MCF 10A (cell line): ENCODE measurements at regions not wholly inside any gene's neighbourhood (a gene's known extent, or its start where the extent isn't known, plus 50 kb on each side); places are given as distances from the start of the nearest gene placed in this dataset.

Experiments
- BruUV-seq: library from RNA; stranded (reverse); fragments of 400-500 nt; replicated peaks from 2 replicates; lab custom pipeline; 2021; lab: Mats Ljungman, UMichigan
- CTCF ChIA-PET: fragments of 300-600 bp; sonication (Branson Sonifier 250); formaldehyde crosslinking; extraction: SDS; loops from one replicate; lab custom pipeline; 2021; ENCODE audit warnings: antibody characterized with exemption, inconsistent platforms; lab: Yijun Ruan, JAX
- POLR2A ChIA-PET: fragments of 300-600, 350-650 bp; sonication (Branson Sonifier 250); formaldehyde crosslinking; extraction: SDS; loops from one replicate; lab custom pipeline; 2020; ENCODE audit warnings: antibody characterized with exemption, inconsistent platforms; lab: Yijun Ruan, JAX
- DNase-seq: peaks from one replicate; pipeline ENCODE4 v3.0.0-alpha.2; 2018; ENCODE audit not compliant: unreplicated experiment
- H3K27ac Mint-ChIP-seq: one replicate; pipeline ENCODE4 v1.8.0; 2022; ENCODE audit warnings: mild to moderate bottlenecking, low read depth, mixed read lengths; ENCODE audit not compliant: unreplicated experiment
- H3K27me3 Mint-ChIP-seq: one replicate; pipeline ENCODE4 v1.8.0; 2022; ENCODE audit warnings: mixed read lengths; ENCODE audit not compliant: insufficient read depth, unreplicated experiment
- H3K36me3 Mint-ChIP-seq: one replicate; pipeline ENCODE4 v1.8.0; 2022; ENCODE audit warnings: mild to moderate bottlenecking, moderate library complexity, mixed read lengths; ENCODE audit not compliant: insufficient read depth, unreplicated experiment
- H3K4me1 Mint-ChIP-seq: one replicate; pipeline ENCODE4 v1.8.0; 2022; ENCODE audit warnings: mixed read lengths; ENCODE audit not compliant: insufficient read depth, unreplicated experiment
- H3K4me3 Mint-ChIP-seq: one replicate; pipeline ENCODE4 v1.8.0; 2022; ENCODE audit warnings: mild to moderate bottlenecking, moderate library complexity, mixed read lengths; ENCODE audit not compliant: unreplicated experiment
- H3K9me3 Mint-ChIP-seq: one replicate; pipeline ENCODE4 v1.8.0; 2022; ENCODE audit warnings: mixed read lengths; ENCODE audit not compliant: unreplicated experiment
- intact Hi-C: fragments of 100-400 bp; cut with micrococcal nuclease; formaldehyde crosslinking; loops from 2 replicates; pipeline ENCODE4 v1.14.1; 2022
- TF ChIP-seq, protein P1 (sequence below): fragments of 200-600 bp; IDR thresholded peaks from one replicate; pipeline ENCODE4 v1.8.0; 2022; ENCODE audit warnings: antibody characterized with exemption, mild to moderate bottlenecking; ENCODE audit not compliant: unreplicated experiment

DNA sequence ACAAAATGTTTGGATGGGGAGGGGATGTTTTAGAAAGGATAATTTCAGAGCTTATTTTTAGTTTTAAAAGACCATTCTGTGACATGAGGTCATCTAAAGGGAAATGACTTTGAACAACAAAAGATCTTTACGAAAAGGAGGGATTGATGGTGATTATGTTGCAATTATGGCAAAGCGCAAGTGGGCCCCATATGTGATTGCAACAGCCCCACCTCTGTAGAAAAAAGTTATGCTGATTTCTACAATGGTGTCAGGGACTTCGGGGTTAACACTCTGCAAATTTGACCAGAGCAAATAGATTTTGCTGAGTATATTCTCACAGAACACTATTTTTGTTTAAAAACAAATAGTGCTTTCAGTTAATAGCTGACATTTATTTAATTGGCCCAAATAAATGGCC is 312.8 kb downstream of the NSG2 start:
- H3K27ac Mint-ChIP-seq = no peak overlapping the region
- no TSS peak for BruUV-seq
- no peak overlapping the region for H3K4me3 Mint-ChIP-seq
- H3K27me3 Mint-ChIP-seq = no peaks in the 10 kb centered on the region
- intact Hi-C loops = no loop called here
- DNase-seq = no peak
- POLR2A ChIA-PET = interaction anchor here (1.0 to 1.1 kb wide), 2 partner anchors 42 to 471 kb away, joined by 3 read pairs; no protein-coding TSS in a partner anchor
- TF ChIP-seq, protein P1, sequence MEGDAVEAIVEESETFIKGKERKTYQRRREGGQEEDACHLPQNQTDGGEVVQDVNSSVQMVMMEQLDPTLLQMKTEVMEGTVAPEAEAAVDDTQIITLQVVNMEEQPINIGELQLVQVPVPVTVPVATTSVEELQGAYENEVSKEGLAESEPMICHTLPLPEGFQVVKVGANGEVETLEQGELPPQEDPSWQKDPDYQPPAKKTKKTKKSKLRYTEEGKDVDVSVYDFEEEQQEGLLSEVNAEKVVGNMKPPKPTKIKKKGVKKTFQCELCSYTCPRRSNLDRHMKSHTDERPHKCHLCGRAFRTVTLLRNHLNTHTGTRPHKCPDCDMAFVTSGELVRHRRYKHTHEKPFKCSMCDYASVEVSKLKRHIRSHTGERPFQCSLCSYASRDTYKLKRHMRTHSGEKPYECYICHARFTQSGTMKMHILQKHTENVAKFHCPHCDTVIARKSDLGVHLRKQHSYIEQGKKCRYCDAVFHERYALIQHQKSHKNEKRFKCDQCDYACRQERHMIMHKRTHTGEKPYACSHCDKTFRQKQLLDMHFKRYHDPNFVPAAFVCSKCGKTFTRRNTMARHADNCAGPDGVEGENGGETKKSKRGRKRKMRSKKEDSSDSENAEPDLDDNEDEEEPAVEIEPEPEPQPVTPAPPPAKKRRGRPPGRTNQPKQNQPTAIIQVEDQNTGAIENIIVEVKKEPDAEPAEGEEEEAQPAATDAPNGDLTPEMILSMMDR = no peak
- H3K9me3 Mint-ChIP-seq = peaks cover 17% of the 10 kb centered on the region
- peaks cover 10% of the 10 kb centered on the region for H3K4me1 Mint-ChIP-seq
- H3K36me3 Mint-ChIP-seq = no peaks in the 10 kb centered on the region
- CTCF ChIA-PET = interaction anchor here (0.6 to 1.4 kb wide), 3 partner anchors 15 to 630 kb away, joined by 3 to 4 read pairs (median 3); no protein-coding TSS in a partner anchor

DNA sequence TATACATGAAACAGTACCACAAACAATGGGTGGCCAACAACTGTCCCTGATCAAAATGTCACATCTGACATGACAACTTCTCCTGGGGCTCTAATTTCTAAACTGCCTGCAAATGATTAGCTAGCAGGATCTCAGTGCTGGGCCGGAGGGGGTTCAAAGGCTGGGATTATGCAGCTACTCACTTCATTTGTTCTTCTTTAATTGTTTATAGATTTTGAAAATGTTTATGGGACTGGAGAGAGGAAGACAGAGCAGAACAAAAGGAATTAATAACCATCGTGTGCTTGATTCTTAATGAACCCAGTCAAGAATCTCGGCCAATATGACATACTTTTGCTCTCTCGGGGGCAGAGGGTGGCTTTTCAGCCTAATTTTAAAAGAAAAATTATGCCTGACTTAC is 313.6 kb downstream of the NSG2 start:
- intact Hi-C loops = no loop called here
- H3K9me3 Mint-ChIP-seq = peaks cover 17% of the 10 kb centered on the region

DNA sequence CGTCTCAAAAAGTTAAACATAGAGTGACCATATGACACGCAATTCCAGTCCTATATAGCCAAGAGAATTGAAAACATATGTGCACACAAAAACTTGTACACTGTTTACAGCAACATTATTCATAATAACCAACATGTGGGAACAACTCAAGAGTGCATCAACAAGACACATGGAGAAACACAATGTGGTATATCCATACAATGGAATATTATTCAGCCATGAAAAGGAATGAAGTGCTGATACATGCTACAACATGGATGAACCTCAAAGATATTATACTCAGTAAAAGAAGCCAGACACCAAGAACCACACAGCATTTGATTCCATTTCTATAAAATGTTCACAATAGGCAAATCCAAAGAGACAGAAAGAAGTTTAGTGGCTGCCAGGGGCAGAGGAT is 317.0 kb downstream of the NSG2 start:
- Mint-ChIP-seq H3K4me1 (no peaks in the 10 kb centered on the region), H3K4me3 (no peak overlapping the region), H3K27ac (no peak overlapping the region), H3K9me3 (peaks cover 17% of the 10 kb centered on the region), H3K27me3 (no peaks in the 10 kb centered on the region), H3K36me3 (no peaks in the 10 kb centered on the region)
- TF ChIP-seq, protein P1 = no peak
- POLR2A ChIA-PET = no interaction called here
- intact Hi-C loops = no loop called here
- no peak for DNase-seq
- CTCF ChIA-PET = no interaction called here
- no TSS peak for BruUV-seq

More for the DNA sequence above, 313.6 kb downstream of the NSG2 start:
- Mint-ChIP-seq H3K4me3 (no peak overlapping the region), H3K4me1 (peaks cover 10% of the 10 kb centered on the region), H3K27me3 (no peaks in the 10 kb centered on the region), H3K36me3 (no peaks in the 10 kb centered on the region), H3K27ac (no peak overlapping the region)
- BruUV-seq = no TSS peak
- no peak for DNase-seq
- POLR2A ChIA-PET = interaction anchor here (1.0 to 1.1 kb wide), 2 partner anchors 41 to 471 kb away, joined by 3 read pairs; no protein-coding TSS in a partner anchor
- CTCF ChIA-PET = interaction anchor here (0.6 to 1.4 kb wide), 3 partner anchors 16 to 433 kb away, joined by 3 to 4 read pairs (median 3); no protein-coding TSS in a partner anchor
- TF ChIP-seq, protein P1 = no peak

DNA sequence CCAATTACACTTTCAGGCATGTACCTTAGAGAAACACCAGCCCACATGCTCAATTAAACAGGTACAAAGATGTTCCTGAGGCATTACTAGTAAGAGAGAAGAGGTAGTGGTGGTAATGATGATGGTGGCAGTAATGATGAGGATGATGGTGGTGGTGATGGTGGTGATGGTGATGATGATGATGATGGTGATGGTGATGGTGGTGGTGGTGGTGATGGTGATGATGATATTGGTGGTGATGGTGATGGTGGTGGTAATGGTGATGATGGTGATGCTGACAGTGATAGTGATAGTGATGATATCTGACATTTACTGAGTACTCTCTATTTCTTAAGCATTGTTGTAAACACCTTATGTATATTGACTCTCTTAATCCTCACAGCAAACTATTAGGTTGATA is 318.4 kb downstream of the NSG2 start:
- H3K36me3 Mint-ChIP-seq = no peaks in the 10 kb centered on the region
- H3K9me3 Mint-ChIP-seq = peaks cover 17% of the 10 kb centered on the region
- H3K4me3 Mint-ChIP-seq = no peak overlapping the region
- ChIA-PET POLR2A (no interaction called here), CTCF (no interaction called here)
- intact Hi-C loops = no loop called here
- no TSS peak for BruUV-seq
- H3K27me3 Mint-ChIP-seq = no peaks in the 10 kb centered on the region
- H3K27ac Mint-ChIP-seq = no peak overlapping the region
- no peaks in the 10 kb centered on the region for H3K4me1 Mint-ChIP-seq
- DNase-seq = no peak
- TF ChIP-seq, protein P1 = no peak
